Suprapubic skin (tissue), 3 donors: ENCODE measurements at regions not wholly inside any gene's neighbourhood (a gene's known extent, or its start where the extent isn't known, plus 50 kb on each side); places are given as distances from the start of the nearest gene placed in this dataset.
"Not testable (repeated sequence)": the region's sequence is repeated elsewhere in the genome, so short reads cannot be mapped to it uniquely, and the experiment has no call there.

Experiments
- CTCF ChIP-seq, 2 donors: fragments of 200-600 bp in 1 of 2; fragments of 450-650 bp in 1 of 2; sonication (generic) in 1 of 2; IDR thresholded peaks; one replicate each; pipeline ENCODE4 v1.5.1; 2016 to 2019; ENCODE audit warnings: antibody characterized with exemption in 2 of 2, mild to moderate bottlenecking in 1 of 2, moderate library complexity in 1 of 2
- EP300 ChIP-seq: sonication (generic); formaldehyde crosslinking; IDR thresholded peaks from one replicate; pipeline ENCODE4 v1.6.1; 2017; ENCODE audit warnings: antibody characterized with exemption
- POLR2A ChIP-seq, 2 donors: fragments of 450-650 bp; IDR thresholded peaks; one replicate each; pipeline ENCODE4 v1.6.1; 2017; ENCODE audit warnings: antibody characterized with exemption in 2 of 2, mild to moderate bottlenecking in 2 of 2, moderate library complexity in 2 of 2

GRCh38 chr12:23285764-23286530 is 661.0 kb downstream of the ETNK1 start:
- not testable (repeated sequence) for TF ChIP-seq CTCF (IDR thresholded peaks at IDR 0.05); POLR2A (IDR thresholded peaks at IDR 0.05); EP300
